Naive thymus-derived CD4-positive, alpha-beta T cell (primary cell): ENCODE measurements at regions not wholly inside any gene's neighbourhood (a gene's known extent, or its start where the extent isn't known, plus 50 kb on each side); places are given as distances from the start of the nearest gene placed in this dataset.
A peak's percentile ranks its signal among the peaks of the same experiment; 100 is the strongest.

Experiments
- ATAC-seq: fragments of 150-1000 bp; cut with Tn5 transposase; 2 replicates; pipeline ENCODE4 v1.10.0; 2021; ENCODE audit warnings: mild to moderate bottlenecking, moderate library complexity
- CTCF ChIA-PET: fragments of 350-600 bp; sonication (Branson Sonifier 250); formaldehyde crosslinking; loops from one replicate; lab custom pipeline; 2021; ENCODE audit warnings: antibody characterized with exemption; lab: Charles Lee
- POLR2A ChIA-PET: fragments of 350-600 bp; sonication (Branson Sonifier 250); formaldehyde crosslinking; loops from one replicate; lab custom pipeline; 2021; ENCODE audit warnings: antibody characterized with exemption, inconsistent platforms; lab: Charles Lee
- DNase-seq, 9 donors: peaks; one replicate each; pipeline versions ENCODE4 v3.0.0 to v3.0.0-alpha.2; 2020 to 2022; ENCODE audit warnings: mixed read lengths in 1 of 9
- H3K27ac ChIP-seq: one replicate; pipeline ENCODE4 v1.7.0; 2013; ENCODE audit warnings: mild to moderate bottlenecking, low read depth, low read length, moderate library complexity
- H3K27me3 ChIP-seq, 2 donors: one replicate each; pipeline ENCODE4 v1.7.0; 2013; ENCODE audit warnings: low read length in 2 of 2, mild to moderate bottlenecking in 2 of 2, moderate library complexity in 2 of 2; ENCODE audit not compliant: control insufficient read depth in 2 of 2, insufficient read depth in 2 of 2
- H3K36me3 ChIP-seq, 3 experiments: 1 replicate in 2 of 3; 2 replicates in 1 of 3; pipeline ENCODE4 v1.7.0; 2013; ENCODE audit warnings: low read length in 3 of 3, mild to moderate bottlenecking in 3 of 3, moderate library complexity in 1 of 3; ENCODE audit not compliant: insufficient read depth in 3 of 3, control insufficient read depth in 2 of 3
- H3K4me1 ChIP-seq, 2 donors: one replicate each; pipeline ENCODE4 v1.7.0; 2013; ENCODE audit warnings: low read length in 2 of 2, mild to moderate bottlenecking in 2 of 2, moderate library complexity in 1 of 2; ENCODE audit not compliant: control insufficient read depth in 2 of 2, insufficient read depth in 2 of 2
- H3K4me3 ChIP-seq: 2 replicates; pipeline ENCODE4 v1.7.0; 2013; ENCODE audit warnings: mild to moderate bottlenecking, low read length
- H3K9me3 ChIP-seq, 3 experiments: 1 replicate in 2 of 3; 2 replicates in 1 of 3; pipeline ENCODE4 v1.7.0; 2013; ENCODE audit warnings: low read length in 3 of 3; ENCODE audit not compliant: control insufficient read depth in 2 of 3
- H3K27ac Mint-ChIP-seq, 9 donors: one replicate each; pipeline ENCODE4 v1.8.0; 2020 to 2022; ENCODE audit warnings: mixed read lengths in 9 of 9, mild to moderate bottlenecking in 8 of 9, moderate library complexity in 5 of 9, inconsistent platforms in 2 of 9
- H3K27me3 Mint-ChIP-seq, 5 donors: one replicate each; pipeline ENCODE4 v1.8.0; 2021 to 2022; ENCODE audit warnings: mixed read lengths in 5 of 5, mild to moderate bottlenecking in 1 of 5
- H3K36me3 Mint-ChIP-seq, 5 donors: one replicate each; pipeline ENCODE4 v1.8.0; 2020 to 2022; ENCODE audit warnings: mixed read lengths in 5 of 5, mild to moderate bottlenecking in 3 of 5, inconsistent platforms in 1 of 5
- H3K4me1 Mint-ChIP-seq, 7 donors: one replicate each; pipeline ENCODE4 v1.8.0; 2020 to 2022; ENCODE audit warnings: mixed read lengths in 7 of 7, mild to moderate bottlenecking in 3 of 7, inconsistent platforms in 1 of 7
- H3K4me3 Mint-ChIP-seq, 10 donors: one replicate each; pipeline ENCODE4 v1.8.0; 2020 to 2022; ENCODE audit warnings: mild to moderate bottlenecking in 10 of 10, mixed read lengths in 10 of 10, moderate library complexity in 6 of 10, inconsistent platforms in 2 of 10
- H3K9me3 Mint-ChIP-seq, 11 donors: one replicate each; pipeline ENCODE4 v1.8.0; 2020 to 2022; ENCODE audit warnings: mixed read lengths in 11 of 11, mild to moderate bottlenecking in 4 of 11, inconsistent platforms in 1 of 11, moderate library complexity in 1 of 11
- intact Hi-C, 2 donors: fragments of 100-400 bp; cut with micrococcal nuclease; formaldehyde crosslinking; loops; one replicate each; pipeline ENCODE4 v1.15.1; 2023

GRCh38 chr2:8016688-8017087, 665.2 kb upstream of the ID2 start:
- Mint-ChIP-seq H3K4me1 (no peaks in the 10 kb centered on the region), H3K36me3 (peaks cover 0 to 7% (median 0%) of the 10 kb centered on the region in 5 donors), H3K4me3 (no peak overlapping the region), H3K27me3 (no peaks in the 10 kb centered on the region), H3K27ac (no peak overlapping the region), H3K9me3 (peaks cover 0 to 7% (median 0%) of the 10 kb centered on the region in 11 donors)
- Histone ChIP-seq H3K27ac (no peak overlapping the region), H3K4me3 (no peak overlapping the region), H3K36me3 (no peaks in the 10 kb centered on the region), H3K9me3 (no peaks in the 10 kb centered on the region), H3K4me1 (no peaks in the 10 kb centered on the region), H3K27me3 (no peaks in the 10 kb centered on the region)
- intact Hi-C loops = loop anchor here in 1 of 2 donors (5.0 kb wide), 1 partner anchor 589 kb away; no protein-coding TSS in a partner anchor
- DNase-seq = no peak
- CTCF ChIA-PET = interaction anchor here (0.7 kb wide), 1 partner anchor 57 kb away, joined by 4 read pairs; no protein-coding TSS in a partner anchor
- ATAC-seq = no peak
- POLR2A ChIA-PET = no interaction called here

- intact Hi-C loops = loop anchor here in 1 of 2 donors (5.0 kb wide), 1 partner anchor 592 kb away; no protein-coding TSS in a partner anchor
- peaks cover 3 to 15% (median 12%) of the 10 kb centered on the region in 7 donors for H3K4me1 Mint-ChIP-seq
- Histone ChIP-seq H3K27ac (no peak overlapping the region), H3K9me3 (no peaks in the 10 kb centered on the region), H3K27me3 (no peaks in the 10 kb centered on the region), H3K36me3 (no peaks in the 10 kb centered on the region), H3K4me1 (no peaks in the 10 kb centered on the region), H3K4me3 (no peak overlapping the region)
- CTCF ChIA-PET = no interaction called here
- DNase-seq = no peak
- no peak overlapping the region for H3K4me3 Mint-ChIP-seq
- H3K27ac Mint-ChIP-seq = no peak overlapping the region
- POLR2A ChIA-PET = no interaction called here
- peaks cover 0 to 8% (median 0%) of the 10 kb centered on the region in 5 donors for H3K36me3 Mint-ChIP-seq
- peaks cover 0 to 1% (median 0%) of the 10 kb centered on the region in 5 donors for H3K27me3 Mint-ChIP-seq
- peaks cover 0 to 11% (median 0%) of the 10 kb centered on the region in 11 donors for H3K9me3 Mint-ChIP-seq
- no peak for ATAC-seq
These were observed 662.9 kb upstream of the ID2 start for GRCh38 chr2:8018956-8019355.

- peaks cover 0 to 8% (median 0%) of the 10 kb centered on the region in 5 donors for H3K36me3 Mint-ChIP-seq
- Histone ChIP-seq H3K27me3 (no peaks in the 10 kb centered on the region), H3K4me3 (no peak overlapping the region), H3K36me3 (no peaks in the 10 kb centered on the region), H3K27ac (no peak overlapping the region), H3K9me3 (no peaks in the 10 kb centered on the region), H3K4me1 (no peaks in the 10 kb centered on the region)
- no peak overlapping the region for H3K27ac Mint-ChIP-seq
- peaks cover 6 to 18% (median 14%) of the 10 kb centered on the region in 7 donors for H3K4me1 Mint-ChIP-seq
- intact Hi-C loops = loop anchor here in 1 of 2 donors (5.0 kb wide), 1 partner anchor 593 kb away; no protein-coding TSS in a partner anchor
- ATAC-seq = no peak
- CTCF ChIA-PET = no interaction called here
- H3K9me3 Mint-ChIP-seq = peaks cover 0 to 11% (median 0%) of the 10 kb centered on the region in 11 donors
- POLR2A ChIA-PET = no interaction called here
- H3K27me3 Mint-ChIP-seq = peaks cover 0 to 4% (median 0%) of the 10 kb centered on the region in 5 donors
- DNase-seq = no peak
- H3K4me3 Mint-ChIP-seq = no peak overlapping the region
These were observed 661.9 kb upstream of the ID2 start for GRCh38 chr2:8019934-8020333.

GRCh38 chr2:8021921-8022320, 659.9 kb upstream of the ID2 start:
- H3K27ac ChIP-seq = no peak overlapping the region
- no peaks in the 10 kb centered on the region for H3K9me3 ChIP-seq
- peaks cover 6 to 18% (median 14%) of the 10 kb centered on the region in 7 donors for H3K4me1 Mint-ChIP-seq
- peaks cover 0 to 11% (median 0%) of the 10 kb centered on the region in 11 donors for H3K9me3 Mint-ChIP-seq
- peaks cover 0 to 8% (median 0%) of the 10 kb centered on the region in 5 donors for H3K36me3 Mint-ChIP-seq
- intact Hi-C loops = no loop called here
- H3K4me3 Mint-ChIP-seq = no peak overlapping the region
- no peak overlapping the region for H3K27ac Mint-ChIP-seq
- H3K36me3 ChIP-seq = no peaks in the 10 kb centered on the region
- no peak for ATAC-seq
- peaks cover 0 to 4% (median 0%) of the 10 kb centered on the region in 5 donors for H3K27me3 Mint-ChIP-seq
- no peak for DNase-seq
- H3K4me3 ChIP-seq = no peak overlapping the region
- ChIA-PET POLR2A (interaction anchor here (0.5 kb wide), 1 partner anchor 820 kb away, joined by 3 read pairs; no protein-coding TSS in a partner anchor), CTCF (no interaction called here)
- no peaks in the 10 kb centered on the region for H3K4me1 ChIP-seq
- no peaks in the 10 kb centered on the region for H3K27me3 ChIP-seq

GRCh38 chr2:8022908-8023640, 658.8 kb upstream of the ID2 start:
- H3K27ac Mint-ChIP-seq = no peak overlapping the region
- no peak overlapping the region for H3K27ac ChIP-seq

GRCh38 chr2:8024506-8024905, 657.4 kb upstream of the ID2 start:
- ChIA-PET CTCF (no interaction called here), POLR2A (no interaction called here)
- Histone ChIP-seq H3K4me3 (no peak overlapping the region), H3K36me3 (no peaks in the 10 kb centered on the region), H3K9me3 (no peaks in the 10 kb centered on the region), H3K27ac (no peak overlapping the region), H3K4me1 (no peaks in the 10 kb centered on the region), H3K27me3 (no peaks in the 10 kb centered on the region)
- ATAC-seq = no peak
- Mint-ChIP-seq H3K27ac (no peak overlapping the region), H3K27me3 (peaks cover 0 to 4% (median 0%) of the 10 kb centered on the region in 5 donors), H3K9me3 (peaks cover 0 to 8% (median 0%) of the 10 kb centered on the region in 11 donors), H3K36me3 (peaks cover 0 to 5% (median 0%) of the 10 kb centered on the region in 5 donors), H3K4me3 (no peak overlapping the region), H3K4me1 (peaks cover 6 to 18% (median 14%) of the 10 kb centered on the region in 7 donors)
- intact Hi-C loops = no loop called here
- DNase-seq = no peak

More at GRCh38 chr2:8022908-8023640, 658.8 kb upstream of the ID2 start:
- H3K36me3 Mint-ChIP-seq = peaks cover 0 to 8% (median 0%) of the 10 kb centered on the region in 5 donors
- Histone ChIP-seq H3K4me1 (no peaks in the 10 kb centered on the region), H3K27me3 (no peaks in the 10 kb centered on the region), H3K9me3 (no peaks in the 10 kb centered on the region), H3K36me3 (no peaks in the 10 kb centered on the region), H3K4me3 (no peak overlapping the region)
- peaks cover 0 to 11% (median 0%) of the 10 kb centered on the region in 11 donors for H3K9me3 Mint-ChIP-seq
- H3K27me3 Mint-ChIP-seq = peaks cover 0 to 4% (median 0%) of the 10 kb centered on the region in 5 donors
- ChIA-PET CTCF (interaction anchor here (0.6 kb wide), 1 partner anchor 10 kb away, joined by 3 read pairs; no protein-coding TSS in a partner anchor), POLR2A (interaction anchor here (0.9 kb wide), 1 partner anchor 9 kb away, joined by 3 read pairs; no protein-coding TSS in a partner anchor)
- intact Hi-C loops = no loop called here
- H3K4me1 Mint-ChIP-seq = peaks cover 6 to 18% (median 14%) of the 10 kb centered on the region in 7 donors
- ATAC-seq (peak; percentile 69), DNase-seq (no peak)
- H3K4me3 Mint-ChIP-seq = peak overlapping the region in 1 of 10 donors; percentile 3
